HG02884 (cell line): ENCODE measurements at regions not wholly inside any gene's neighbourhood (a gene's known extent, or its start where the extent isn't known, plus 50 kb on each side); places are given as distances from the start of the nearest gene placed in this dataset.
"Not testable (repeated sequence)": the region's sequence is repeated elsewhere in the genome, so short reads cannot be mapped to it uniquely, and the experiment has no call there.

ENCODE experiments used
- ATAC-seq: cut with Tn5 transposase; IDR thresholded peaks from one replicate; pipeline ENCODE4 v1.9.1; 2021; ENCODE audit warnings: mild to moderate bottlenecking, moderate library complexity; ENCODE audit not compliant: unreplicated experiment

- no peak for ATAC-seq
Measured at GRCh38 chr4:79747252-79747651, 325.8 kb downstream of the ANTXR2 start.

- no peak for ATAC-seq
Measured at GRCh38 chr4:79743014-79743413, 330.0 kb downstream of the ANTXR2 start.

GRCh38 chr4:79739912-79740311 is 331.9 kb upstream of the GK2 start:
- no peak for ATAC-seq

- ATAC-seq = no peak
Measured at GRCh38 chr4:79723507-79723906, 315.5 kb upstream of the GK2 start.

GRCh38 chr4:79700356-79700755 is 292.3 kb upstream of the GK2 start:
- no peak for ATAC-seq

GRCh38 chr4:79697444-79697843 is 289.4 kb upstream of the GK2 start:
- no peak for ATAC-seq

- ATAC-seq = not testable (repeated sequence)
Measured at GRCh38 chr4:79696534-79696933, 288.5 kb upstream of the GK2 start.

GRCh38 chr4:79695848-79696247 is 287.8 kb upstream of the GK2 start:
- no peak for ATAC-seq

- no peak for ATAC-seq
Measured at GRCh38 chr4:79689740-79690139, 281.7 kb upstream of the GK2 start.

GRCh38 chr4:79688691-79689090 is 280.7 kb upstream of the GK2 start:
- no peak for ATAC-seq

GRCh38 chr4:79687006-79687405 is 279.0 kb upstream of the GK2 start:
- no peak for ATAC-seq

- no peak for ATAC-seq
Measured at GRCh38 chr4:79685542-79685941, 277.5 kb upstream of the GK2 start.

- no peak for ATAC-seq
Measured at GRCh38 chr4:79684516-79684915, 276.5 kb upstream of the GK2 start.

- ATAC-seq = no peak
Measured at GRCh38 chr4:79682801-79683530, 274.9 kb upstream of the GK2 start.

GRCh38 chr4:79682161-79682560 is 274.1 kb upstream of the GK2 start:
- no peak for ATAC-seq

- ATAC-seq = no peak
Measured at GRCh38 chr4:79679859-79680258, 271.8 kb upstream of the GK2 start.

- ATAC-seq = no peak
Measured at GRCh38 chr4:79678472-79679202, 270.6 kb upstream of the GK2 start.

GRCh38 chr4:79676705-79677104 is 268.7 kb upstream of the GK2 start:
- no peak for ATAC-seq

- ATAC-seq = not testable (repeated sequence)
Measured at GRCh38 chr4:79674906-79675305, 266.9 kb upstream of the GK2 start.

GRCh38 chr4:79673898-79674297 is 265.9 kb upstream of the GK2 start:
- no peak for ATAC-seq

- ATAC-seq = no peak
Measured at GRCh38 chr4:79673377-79673776, 265.3 kb upstream of the GK2 start.

- ATAC-seq = no peak
Measured at GRCh38 chr4:79666875-79667274, 258.8 kb upstream of the GK2 start.
